ENCODE measurements at regions not wholly inside any gene's neighbourhood (a gene's known extent, or its start where the extent isn't known, plus 50 kb on each side); places are given as distances from the start of the nearest gene placed in this dataset.

DNA sequence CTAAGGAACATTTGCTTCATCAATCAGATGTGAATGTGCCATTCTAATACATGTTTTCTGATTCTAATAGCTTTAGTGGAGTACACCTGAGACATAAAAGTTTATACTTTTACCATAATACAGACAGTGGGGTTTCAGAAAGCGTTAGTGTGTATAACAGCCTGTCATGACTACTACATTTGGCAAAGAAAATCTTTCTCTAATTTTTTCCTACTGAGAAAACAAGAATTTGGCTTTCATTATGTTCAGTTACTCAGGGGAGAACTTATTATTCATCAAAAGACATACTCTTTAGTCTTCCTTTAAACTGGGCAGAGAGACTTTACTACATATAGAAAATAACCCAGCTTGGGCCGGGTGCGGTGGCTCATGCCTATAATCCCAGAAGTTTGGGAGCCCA lies 104.9 kb downstream of the PCDH18 start:
- TF ChIP-seq, protein P1, sequence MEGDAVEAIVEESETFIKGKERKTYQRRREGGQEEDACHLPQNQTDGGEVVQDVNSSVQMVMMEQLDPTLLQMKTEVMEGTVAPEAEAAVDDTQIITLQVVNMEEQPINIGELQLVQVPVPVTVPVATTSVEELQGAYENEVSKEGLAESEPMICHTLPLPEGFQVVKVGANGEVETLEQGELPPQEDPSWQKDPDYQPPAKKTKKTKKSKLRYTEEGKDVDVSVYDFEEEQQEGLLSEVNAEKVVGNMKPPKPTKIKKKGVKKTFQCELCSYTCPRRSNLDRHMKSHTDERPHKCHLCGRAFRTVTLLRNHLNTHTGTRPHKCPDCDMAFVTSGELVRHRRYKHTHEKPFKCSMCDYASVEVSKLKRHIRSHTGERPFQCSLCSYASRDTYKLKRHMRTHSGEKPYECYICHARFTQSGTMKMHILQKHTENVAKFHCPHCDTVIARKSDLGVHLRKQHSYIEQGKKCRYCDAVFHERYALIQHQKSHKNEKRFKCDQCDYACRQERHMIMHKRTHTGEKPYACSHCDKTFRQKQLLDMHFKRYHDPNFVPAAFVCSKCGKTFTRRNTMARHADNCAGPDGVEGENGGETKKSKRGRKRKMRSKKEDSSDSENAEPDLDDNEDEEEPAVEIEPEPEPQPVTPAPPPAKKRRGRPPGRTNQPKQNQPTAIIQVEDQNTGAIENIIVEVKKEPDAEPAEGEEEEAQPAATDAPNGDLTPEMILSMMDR (tag by site-specific recombination; IDR thresholded peaks at IDR 0.05) = no peak
- TF ChIP-seq IKZF3 (tag by site-specific recombination; IDR thresholded peaks at IDR 0.05) (no peak), ZNF24 (tag by site-specific recombination; IDR thresholded peaks at IDR 0.05) (no peak), ZNF785 (tag by site-specific recombination; IDR thresholded peaks at IDR 0.05) (no peak), ZNF660 (tag by site-specific recombination; IDR thresholded peaks at IDR 0.05) (no peak), MEIS1 (CRISPR knock-in tag; IDR thresholded peaks at IDR 0.05; ENCODE audit: borderline replicate concordance) (no peak)
- TF ChIP-seq, protein P2, sequence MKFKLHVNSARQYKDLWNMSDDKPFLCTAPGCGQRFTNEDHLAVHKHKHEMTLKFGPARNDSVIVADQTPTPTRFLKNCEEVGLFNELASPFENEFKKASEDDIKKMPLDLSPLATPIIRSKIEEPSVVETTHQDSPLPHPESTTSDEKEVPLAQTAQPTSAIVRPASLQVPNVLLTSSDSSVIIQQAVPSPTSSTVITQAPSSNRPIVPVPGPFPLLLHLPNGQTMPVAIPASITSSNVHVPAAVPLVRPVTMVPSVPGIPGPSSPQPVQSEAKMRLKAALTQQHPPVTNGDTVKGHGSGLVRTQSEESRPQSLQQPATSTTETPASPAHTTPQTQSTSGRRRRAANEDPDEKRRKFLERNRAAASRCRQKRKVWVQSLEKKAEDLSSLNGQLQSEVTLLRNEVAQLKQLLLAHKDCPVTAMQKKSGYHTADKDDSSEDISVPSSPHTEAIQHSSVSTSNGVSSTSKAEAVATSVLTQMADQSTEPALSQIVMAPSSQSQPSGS (tag by site-specific recombination; IDR thresholded peaks at IDR 0.05; ENCODE audit: low read depth) = no peak
- TF ChIP-seq, protein P3, sequence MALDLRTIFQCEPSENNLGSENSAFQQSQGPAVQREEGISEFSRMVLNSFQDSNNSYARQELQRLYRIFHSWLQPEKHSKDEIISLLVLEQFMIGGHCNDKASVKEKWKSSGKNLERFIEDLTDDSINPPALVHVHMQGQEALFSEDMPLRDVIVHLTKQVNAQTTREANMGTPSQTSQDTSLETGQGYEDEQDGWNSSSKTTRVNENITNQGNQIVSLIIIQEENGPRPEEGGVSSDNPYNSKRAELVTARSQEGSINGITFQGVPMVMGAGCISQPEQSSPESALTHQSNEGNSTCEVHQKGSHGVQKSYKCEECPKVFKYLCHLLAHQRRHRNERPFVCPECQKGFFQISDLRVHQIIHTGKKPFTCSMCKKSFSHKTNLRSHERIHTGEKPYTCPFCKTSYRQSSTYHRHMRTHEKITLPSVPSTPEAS (tag by site-specific recombination; IDR thresholded peaks at IDR 0.05) = no peak
